ENCODE measurements at regions not wholly inside any gene's neighbourhood (a gene's known extent, or its start where the extent isn't known, plus 50 kb on each side); places are given as distances from the start of the nearest gene placed in this dataset.
"Not testable (repeated sequence)": the region's sequence is repeated elsewhere in the genome, so short reads cannot be mapped to it uniquely, and the experiment has no call there.

DNA sequence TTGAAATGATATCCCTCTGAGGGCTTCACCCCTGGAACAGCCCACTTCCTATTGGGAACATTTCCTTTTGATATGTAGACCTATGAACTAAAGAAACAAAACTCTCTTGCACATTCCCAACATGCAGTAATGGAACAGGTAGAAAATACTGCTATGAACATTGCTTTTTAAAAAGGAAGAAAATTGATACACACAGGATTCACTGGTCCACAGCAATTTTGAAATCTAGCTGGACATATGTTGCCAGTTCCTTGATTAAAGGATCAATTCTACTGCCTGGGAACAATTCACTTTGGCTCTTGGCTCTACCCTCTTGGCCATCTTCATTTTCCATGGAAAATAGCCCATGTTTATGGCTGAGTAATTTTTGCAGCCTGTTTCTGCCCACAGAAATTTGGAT lies 74.9 kb upstream of the ZNF280D start:
- DNase-seq, result no peak

DNA sequence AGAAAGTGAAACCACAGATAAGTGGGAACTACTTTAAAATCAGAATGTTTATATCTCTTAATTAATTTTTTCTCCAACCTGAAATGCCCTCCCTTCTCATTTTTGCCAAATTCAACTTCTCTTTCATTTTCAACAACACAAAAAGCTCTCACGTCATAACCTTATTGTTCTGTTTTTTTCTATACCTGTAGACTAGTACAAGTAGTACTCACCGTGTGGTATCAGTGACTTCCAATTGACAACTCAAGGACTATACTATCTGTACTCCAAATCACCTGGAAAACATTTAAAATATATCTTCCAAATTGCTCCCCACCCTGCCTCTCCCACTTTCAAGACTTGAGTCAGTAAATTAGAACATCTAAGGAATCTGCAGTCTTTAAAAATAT lies 72.8 kb upstream of the ZNF280D start:
- no peak for DNase-seq

DNA sequence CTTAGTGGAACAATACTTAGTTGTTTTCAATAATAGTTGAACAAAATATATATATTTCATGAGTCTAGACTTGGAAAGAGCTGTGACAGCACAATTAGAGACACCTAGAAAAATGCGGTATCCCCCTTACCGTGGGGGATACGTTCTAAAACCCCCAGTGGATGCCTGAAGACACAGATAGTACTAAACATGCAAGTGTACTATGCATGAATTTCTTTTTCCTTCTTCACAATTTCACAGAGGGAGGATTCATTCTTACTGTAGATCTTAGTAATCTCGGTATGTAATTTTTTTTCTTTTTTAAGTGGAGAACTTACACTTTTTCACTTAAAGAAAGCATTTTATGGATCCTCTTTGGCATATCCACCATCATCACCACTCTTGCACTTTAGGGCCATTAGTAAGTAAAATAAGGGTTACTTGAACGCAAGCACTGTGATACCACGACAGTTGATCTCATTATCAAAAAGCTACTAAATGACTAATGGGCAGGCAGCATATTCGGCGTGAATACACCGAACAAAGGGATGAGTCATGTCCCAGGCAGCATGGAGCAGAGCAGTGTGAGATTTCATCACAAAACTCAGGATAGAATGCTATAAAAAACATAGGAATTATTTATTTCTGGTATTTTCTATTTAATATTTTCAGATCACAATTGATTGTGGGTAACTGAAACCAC lies 72.3 kb upstream of the ZNF280D start:
- no peak for DNase-seq

DNA sequence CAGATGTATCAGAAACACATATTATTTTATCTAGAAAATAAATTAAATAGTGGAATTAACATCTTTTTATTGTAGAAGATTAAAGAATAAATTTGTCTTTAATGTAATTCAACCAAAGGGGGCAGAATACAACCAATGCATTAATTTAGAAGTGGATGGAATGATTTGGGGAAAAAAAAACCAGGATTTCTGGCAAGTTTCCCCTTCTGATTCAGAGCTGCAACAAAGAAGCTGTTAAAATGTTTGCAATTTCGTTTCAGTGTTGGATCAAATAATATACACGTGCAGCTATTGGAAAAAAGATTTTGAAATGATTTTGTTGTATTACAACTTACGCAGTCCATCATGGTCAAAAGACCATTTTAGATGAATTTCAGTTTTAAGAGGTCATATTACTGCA lies 71.6 kb upstream of the ZNF280D start:
- DNase-seq, result no peak

DNA sequence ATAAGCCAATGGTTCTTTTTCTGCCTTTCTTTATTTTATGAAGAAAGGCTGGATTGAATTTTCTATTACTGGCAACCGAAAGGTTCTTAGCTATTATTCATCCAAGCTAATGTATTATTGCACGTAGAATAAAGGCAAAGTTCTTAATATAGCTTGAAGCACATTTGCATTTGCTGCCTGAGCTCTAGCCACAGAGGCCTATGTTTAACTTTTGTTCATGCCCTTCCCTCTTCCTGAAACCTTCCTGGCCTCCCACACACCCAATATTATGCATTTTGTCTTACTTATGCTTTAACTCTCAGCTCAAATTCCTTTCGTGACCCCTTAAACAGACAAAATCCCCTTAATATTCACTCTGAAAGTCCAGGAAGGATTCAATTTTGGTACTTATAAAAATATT lies 71.0 kb upstream of the ZNF280D start:
- DNase-seq, result no peak

DNA sequence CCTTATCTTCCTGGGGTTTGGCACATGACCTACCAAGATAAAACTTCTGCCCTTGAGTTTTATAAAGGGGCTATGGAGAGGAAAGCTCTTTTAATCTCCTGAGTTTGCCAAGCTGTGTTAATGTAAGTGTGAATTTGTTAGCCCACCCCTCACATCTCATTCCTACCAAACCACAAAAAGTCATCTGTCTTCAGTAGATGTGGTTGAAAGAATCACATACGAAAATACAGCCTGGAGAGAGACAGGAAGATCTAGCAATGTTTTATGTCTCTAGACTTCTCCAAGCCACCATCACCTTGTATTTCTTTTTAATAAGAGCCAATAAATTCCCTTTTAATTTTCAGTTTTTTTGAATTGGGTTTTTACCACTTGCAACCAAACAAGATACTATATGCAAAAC lies 68.9 kb upstream of the ZNF280D start:
- no peak for DNase-seq

DNA sequence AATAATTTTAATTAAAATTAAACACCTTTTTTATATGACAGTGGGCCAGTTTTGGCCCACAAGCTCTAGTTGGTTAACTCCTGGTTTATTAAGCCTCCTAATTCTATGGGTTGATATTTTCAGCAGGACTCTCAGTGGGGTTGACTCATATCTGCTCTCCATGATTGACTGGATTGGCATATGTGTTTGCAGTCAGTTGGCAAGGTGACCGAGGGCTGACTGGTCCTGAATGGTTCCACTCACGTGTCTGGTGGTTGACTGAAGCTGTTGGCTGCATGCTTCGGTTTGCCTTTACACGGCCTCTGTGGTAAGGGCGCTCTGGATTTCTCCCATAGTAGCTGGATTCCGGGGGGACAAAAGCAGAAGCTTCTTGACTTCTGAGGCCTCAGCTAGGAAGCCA lies 65.3 kb upstream of the ZNF280D start:
- no peak for DNase-seq

DNA sequence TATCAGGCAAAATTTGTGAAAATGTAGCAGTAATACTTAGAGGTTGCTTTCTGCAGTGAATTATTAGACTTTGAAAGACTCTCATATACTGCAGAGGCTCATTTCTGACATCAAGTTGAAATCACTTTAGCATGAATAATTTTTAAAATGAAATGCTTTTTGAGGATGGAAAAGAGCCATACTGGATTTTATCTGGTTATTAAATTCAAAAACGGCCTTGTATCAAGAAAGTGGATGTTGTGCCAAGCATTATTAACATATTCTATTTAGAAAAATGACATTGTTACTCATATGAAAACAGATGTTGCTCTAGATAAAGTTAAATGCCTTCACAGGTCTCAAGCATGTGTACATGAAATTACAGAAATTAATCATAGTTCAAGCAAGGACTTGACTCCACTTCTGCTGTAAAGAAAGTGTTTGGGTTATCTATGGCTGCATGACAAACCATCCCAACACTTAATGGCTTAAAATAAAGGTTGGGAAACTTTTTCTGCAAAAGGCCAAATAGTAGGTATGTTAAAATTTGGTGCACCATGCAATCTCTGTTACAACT lies 64.5 kb upstream of the ZNF280D start:
- DNase-seq, result no peak

DNA sequence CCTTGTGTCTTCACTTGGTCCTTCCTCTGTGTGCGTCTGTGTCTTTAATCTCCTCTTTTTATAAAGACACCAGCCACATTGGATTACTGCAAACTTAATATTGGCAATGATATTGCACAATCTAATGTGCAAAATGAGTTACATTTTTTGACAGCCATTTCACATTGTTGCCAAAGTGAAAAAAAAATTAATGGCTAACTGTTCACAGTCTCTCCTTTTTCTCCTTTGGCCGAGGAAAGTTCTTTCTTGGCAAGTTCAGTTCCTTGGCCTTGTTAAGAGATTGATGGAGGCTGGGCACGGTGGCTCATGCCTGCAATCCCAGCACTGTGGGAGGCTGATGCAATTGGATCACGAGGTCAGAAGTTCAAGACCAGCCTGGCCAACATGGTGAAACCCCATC lies 62.2 kb upstream of the ZNF280D start:
- no peak for DNase-seq

DNA sequence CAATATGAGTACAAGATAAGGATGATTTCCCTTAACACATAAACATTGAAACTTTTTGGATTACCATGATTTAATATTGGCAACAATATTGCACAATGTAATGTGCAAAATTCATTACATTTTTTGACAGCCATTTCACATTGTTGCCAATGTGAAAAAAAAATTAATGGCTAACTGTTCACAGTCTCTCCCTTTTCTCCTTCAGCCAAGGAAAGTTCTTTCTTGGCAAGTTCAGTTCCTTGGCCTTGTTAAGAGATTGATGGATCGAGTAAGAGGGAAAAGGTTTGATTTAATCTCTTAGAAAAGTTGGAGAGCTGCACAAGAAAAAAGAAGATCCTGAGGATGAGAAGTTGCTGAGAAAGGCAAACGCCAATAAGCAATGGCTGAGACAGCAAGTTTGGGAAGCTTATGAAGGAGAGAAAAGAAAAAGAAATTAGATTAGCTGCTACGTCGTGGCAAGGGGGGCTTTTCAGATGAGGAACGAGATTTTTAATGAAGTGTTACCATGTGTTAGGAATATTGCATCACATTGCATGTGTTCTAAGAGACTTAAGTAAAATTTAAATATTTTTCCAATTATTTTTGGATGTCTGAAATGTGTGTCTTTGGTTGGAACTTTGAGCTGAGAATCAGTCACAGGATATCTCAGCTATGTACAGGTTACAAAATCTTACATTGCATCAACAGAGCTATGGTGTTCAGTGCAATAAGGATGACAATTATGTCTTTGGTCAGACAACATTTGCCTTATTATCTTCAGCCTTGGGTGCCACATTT lies 61.4 kb upstream of the ZNF280D start:
- no peak for DNase-seq

DNA sequence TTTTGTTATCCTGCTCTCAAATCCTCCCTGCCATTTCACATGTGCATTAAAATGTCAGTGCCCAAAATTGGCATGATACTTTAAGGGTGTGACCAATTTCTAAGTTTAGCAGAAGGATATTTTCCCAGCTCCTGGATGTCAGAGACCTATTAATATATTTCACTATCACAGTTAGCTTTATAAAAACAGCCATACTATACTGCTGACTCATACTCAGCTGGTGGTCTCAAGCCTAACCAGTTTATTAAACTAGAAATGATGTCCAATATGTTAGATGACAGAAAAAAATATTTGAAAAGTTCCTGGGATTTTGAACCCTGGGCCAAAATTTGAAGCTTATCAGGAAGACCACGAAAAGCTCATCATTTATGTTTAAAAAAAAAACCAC lies 60.9 kb upstream of the ZNF280D start:
- DNase-seq, result no peak

DNA sequence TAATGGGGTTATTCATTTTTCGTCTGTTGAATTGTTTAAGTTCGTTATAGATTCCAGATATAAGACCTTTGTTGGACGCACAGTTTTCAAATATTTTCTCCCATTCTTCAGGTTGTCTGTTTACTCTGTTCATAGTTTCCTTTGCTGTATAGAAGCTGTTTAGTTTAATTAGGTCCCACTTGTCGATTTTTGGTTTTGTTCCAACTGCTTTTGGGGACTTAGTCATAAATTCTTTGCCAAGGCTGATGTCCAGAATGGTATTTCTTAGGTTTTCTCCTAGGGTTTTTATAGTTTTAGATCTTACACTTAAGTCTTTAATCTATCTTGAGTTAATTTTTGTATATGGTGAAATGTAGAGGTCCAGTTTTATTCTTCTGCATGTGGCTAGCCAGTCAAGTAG lies 58.9 kb upstream of the ZNF280D start:
- DNase-seq, result no peak

DNA sequence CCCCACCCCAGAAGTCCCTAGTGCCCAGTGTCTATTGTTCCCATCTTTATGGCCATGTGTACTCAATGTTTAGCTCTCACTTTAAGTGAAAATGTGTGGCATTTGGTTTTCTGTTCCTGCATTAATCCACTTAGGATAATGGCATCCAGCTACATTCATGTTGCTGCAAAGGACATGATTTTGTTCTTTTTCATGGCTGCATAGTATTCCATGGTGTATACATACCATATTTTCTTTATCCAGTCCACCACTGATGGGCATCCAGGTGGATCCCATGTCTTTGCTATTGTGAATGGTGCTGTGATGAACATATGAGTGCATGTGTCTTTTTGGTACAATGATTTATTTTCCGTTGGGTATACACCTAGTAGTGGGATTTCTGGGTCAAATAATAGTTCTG lies 58.2 kb upstream of the ZNF280D start:
- DNase-seq, result not testable (repeated sequence)

DNA sequence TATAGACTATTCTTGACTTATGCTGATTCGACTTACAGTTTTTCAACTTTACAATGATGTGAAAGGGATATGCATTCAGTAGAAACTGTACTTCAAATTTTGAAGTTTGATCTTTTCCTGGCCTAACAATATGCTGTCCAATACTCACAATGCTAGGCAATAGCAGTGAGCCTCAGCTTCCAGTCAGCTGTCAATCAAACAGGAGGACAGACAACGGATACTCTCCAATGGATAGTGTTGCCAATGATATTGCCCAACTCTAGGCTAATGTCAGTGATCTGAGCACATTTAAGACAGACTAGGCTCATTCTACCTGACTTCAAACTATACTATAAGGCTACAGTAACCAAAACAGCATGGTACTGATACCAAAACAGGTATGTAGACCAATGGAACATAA lies 55.0 kb upstream of the ZNF280D start:
- no peak for DNase-seq

DNA sequence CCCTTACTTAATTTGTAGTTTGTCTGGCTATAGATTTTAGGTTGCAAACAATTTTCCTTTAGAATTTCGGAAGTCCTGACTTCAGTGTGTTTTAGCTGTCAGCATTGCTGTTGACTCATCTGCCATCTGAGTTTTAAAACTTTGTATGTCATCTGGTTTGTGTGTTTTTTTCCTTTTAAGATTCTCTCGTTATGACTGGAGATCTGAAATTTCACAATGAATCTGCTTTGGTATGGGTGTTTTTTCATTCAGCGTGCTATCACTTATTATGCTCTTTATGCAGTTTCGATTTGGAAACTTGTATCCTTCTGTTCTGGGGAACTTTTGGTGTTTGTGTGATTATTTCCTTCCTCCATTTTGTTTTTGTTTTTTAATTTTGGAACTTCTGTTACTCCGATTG lies 53.7 kb upstream of the ZNF280D start:
- DNase-seq, result no peak

DNA sequence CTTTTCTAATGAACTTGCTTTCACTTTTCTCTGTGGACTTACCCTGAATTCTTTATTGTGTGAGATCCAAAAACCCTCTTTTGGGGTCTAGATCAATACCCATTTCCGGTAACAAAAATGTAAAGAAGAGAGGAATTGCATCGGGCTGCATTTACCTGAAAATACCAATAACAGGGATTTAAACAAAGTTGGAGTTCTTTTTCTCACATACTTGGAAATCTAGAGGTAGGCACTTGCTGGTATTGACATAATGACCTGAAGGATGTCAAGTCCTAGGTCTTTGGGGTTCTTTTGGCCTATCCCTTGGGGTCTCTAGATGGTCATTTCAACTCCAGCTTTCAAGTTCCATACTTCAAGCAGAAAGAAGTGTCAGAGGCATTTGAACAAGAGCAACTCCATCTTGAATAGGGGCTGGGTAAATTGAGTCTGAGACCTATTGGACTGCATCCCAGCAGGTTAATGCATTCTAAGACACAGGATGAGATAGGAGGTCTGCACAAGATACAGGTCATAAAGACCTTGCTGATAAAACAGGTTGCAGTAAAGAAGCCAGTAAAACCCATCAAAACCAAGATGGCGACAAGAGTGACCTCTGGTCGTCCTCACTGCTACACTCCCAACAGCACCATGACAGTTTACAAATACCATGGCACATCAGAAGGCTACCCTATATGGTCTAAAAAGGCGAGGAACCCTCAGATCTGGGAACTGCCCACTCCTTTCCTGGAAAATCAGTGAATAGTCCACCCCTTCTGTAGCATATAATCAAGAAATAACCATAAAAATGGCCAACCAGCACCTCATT lies 50.8 kb upstream of the ZNF280D start:
- DNase-seq, result no peak

DNA sequence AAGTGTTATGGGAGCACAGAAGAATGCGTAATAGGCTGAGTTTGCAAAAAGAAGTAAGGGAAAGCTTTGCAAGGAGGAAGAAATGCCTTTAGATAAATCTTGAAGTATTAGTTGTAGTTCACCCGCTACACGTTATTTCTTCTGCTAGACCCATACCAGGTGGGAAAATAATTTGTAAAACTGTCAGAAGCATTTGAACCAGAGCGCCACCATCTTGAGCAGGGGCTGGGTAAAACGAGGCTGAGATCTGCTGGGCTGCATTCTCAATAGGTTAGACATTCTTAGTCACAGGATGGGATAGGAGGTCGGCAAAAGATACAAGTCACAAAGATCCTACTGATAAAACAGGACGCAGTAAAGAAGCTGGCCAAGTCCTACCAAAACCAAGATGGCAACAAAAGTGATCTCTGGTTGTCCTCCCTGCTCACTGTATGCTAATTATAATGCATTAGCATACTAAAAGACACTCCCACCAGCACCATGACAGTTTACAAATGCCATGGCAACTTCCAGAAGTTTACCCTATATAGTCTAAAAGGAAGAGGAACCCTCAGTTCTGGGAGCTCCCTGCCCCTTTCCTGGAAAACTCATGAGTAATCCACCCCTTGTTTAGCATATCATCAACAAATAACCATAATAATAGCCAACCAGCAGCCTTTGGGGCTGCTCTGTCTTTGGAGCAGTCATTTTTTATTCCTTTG lies 50.0 kb upstream of the ZNF280D start:
- DNase-seq, result no peak
